Stimulated activated memory B cell treated with anti-CD40 and anti-IgM and Interleukin-4, amounts not matched to agents 10 μg/mL and 1 μg/mL and 100 μg/mL, for 72 hours (primary cell): ENCODE measurements at regions not wholly inside any gene's neighbourhood (a gene's known extent, or its start where the extent isn't known, plus 50 kb on each side); places are given as distances from the start of the nearest gene placed in this dataset.

Experiments used
- ATAC-seq: fragments of 150-1000 bp; cut with Tn5 transposase; 2 replicates; pipeline ENCODE4 v1.10.0; 2021
- H3K27ac Mint-ChIP-seq: one replicate; pipeline ENCODE4 v1.8.0; 2022; ENCODE audit warnings: mild to moderate bottlenecking, mixed read lengths
- H3K27me3 Mint-ChIP-seq: one replicate; pipeline ENCODE4 v1.8.0; 2022; ENCODE audit warnings: mixed read lengths
- H3K36me3 Mint-ChIP-seq: one replicate; pipeline ENCODE4 v1.8.0; 2022; ENCODE audit warnings: mixed read lengths
- H3K4me1 Mint-ChIP-seq: one replicate; pipeline ENCODE4 v1.8.0; 2022; ENCODE audit warnings: mixed read lengths
- H3K4me3 Mint-ChIP-seq: one replicate; pipeline ENCODE4 v1.8.0; 2022; ENCODE audit warnings: mild to moderate bottlenecking, moderate library complexity, mixed read lengths
- H3K9me3 Mint-ChIP-seq: one replicate; pipeline ENCODE4 v1.8.0; 2022; ENCODE audit warnings: mixed read lengths

DNA sequence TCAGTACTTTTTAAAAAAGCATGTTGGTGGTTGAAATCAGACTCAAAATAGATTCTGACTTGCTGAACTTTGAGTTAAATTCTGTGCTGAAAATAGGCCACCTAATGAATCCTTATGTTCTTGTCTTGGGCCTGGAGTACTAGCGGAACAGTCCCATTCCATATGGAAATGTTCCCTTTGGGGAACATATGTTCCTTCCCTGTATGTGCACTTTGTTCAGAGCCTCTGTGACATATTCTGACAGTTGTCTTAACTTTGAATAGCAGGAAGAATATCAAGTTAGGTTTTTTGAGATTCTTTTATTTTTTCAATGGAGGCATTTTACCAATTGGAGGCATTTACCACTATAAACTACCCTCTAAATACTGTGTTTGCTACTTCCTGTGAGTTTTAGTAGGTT is 1667.8 kb downstream of the PLA2G4A start:
- Mint-ChIP-seq H3K4me3 (no peak overlapping the region), H3K36me3 (no peaks in the 10 kb centered on the region), H3K9me3 (peaks cover 5% of the 10 kb centered on the region), H3K27ac (no peak overlapping the region), H3K27me3 (no peaks in the 10 kb centered on the region), H3K4me1 (no peaks in the 10 kb centered on the region)
- ATAC-seq: no peak

DNA sequence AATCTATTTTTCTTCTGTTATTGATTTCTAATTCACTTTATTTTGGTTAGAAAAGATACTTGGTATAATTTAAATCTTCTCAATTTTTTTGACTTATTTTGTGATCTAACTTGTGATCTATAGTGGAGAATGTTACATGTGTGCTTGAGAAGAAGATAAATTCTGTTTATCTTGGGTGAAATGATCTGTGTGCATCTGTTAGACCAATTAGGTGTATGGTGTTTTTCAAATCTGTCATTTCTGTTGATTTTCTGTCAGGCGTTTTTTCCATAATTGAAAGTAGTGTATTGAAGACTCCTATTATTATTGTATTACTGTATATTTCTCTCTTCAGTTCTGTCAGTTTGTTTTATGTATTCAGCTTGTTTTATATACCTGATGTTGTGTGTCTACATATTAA is 1668.3 kb downstream of the PLA2G4A start:
- no peaks in the 10 kb centered on the region for H3K36me3 Mint-ChIP-seq
- no peak overlapping the region for H3K27ac Mint-ChIP-seq
- no peak for ATAC-seq
- H3K9me3 Mint-ChIP-seq: peaks cover 5% of the 10 kb centered on the region
- H3K27me3 Mint-ChIP-seq: no peaks in the 10 kb centered on the region
- H3K4me3 Mint-ChIP-seq: no peak overlapping the region
- H3K4me1 Mint-ChIP-seq: no peaks in the 10 kb centered on the region

DNA sequence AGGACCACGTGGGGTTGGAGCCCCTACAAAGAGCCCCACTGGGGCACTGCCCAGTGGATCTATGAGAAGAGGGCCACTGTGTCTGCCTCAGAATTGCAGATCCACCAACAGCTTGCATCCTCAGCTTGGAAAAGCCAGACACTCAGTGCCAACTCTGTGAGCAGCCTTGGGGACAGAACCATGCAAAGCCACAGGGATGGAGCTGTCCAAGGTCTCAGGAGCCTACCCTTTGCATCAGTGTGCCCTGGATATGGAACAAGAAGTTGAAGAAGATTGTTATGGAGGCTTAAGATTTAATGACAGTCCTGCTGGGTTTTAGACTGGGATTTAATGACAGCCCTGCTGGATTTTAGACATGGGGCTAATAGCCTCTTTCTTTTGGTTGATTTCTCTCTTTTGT is 1670.9 kb downstream of the PLA2G4A start:
- Mint-ChIP-seq H3K4me1 (no peaks in the 10 kb centered on the region), H3K27ac (no peak overlapping the region), H3K4me3 (no peak overlapping the region), H3K36me3 (no peaks in the 10 kb centered on the region), H3K27me3 (no peaks in the 10 kb centered on the region), H3K9me3 (peaks cover 5% of the 10 kb centered on the region)
- no peak for ATAC-seq

DNA sequence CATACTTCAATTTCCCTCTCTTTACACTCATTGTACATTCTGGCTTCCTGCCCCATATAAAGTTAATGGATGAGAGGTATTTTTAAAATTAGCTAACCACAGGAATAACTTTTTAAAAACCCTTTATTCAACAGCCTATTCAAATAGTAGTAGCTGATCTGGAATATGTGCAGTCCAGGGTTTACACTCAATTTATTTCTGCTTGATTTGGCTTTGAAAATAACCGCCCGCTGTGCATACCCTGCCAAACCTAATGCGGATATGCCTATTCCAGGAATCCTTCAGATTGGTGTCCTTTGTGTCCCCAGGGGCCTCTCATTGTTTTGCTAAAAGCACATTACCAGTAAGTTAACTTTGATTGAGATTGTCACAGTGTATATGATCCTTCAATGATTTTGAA is 1686.2 kb downstream of the PLA2G4A start:
- Mint-ChIP-seq H3K36me3 (no peaks in the 10 kb centered on the region), H3K27me3 (no peaks in the 10 kb centered on the region), H3K27ac (no peak overlapping the region), H3K4me3 (no peak overlapping the region), H3K4me1 (no peaks in the 10 kb centered on the region), H3K9me3 (no peaks in the 10 kb centered on the region)
- ATAC-seq: no peak

DNA sequence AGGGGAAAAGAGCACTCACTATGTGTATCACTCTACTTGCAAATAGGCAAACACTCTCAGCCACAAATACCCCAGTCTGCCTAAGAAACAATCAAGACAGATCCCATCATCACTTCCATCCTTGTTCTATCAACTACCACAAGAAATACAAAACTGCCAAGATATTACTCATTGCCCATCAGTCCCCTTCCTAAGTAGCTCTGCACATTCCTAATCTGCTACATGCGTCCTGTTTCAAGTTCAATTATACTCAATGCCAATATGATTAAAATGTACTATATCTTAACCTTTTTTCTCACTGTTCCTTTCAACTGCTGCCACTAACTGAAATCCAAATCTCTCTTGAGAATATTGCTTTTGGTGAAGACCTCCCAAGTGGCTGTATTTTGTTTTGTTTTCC is 1688.4 kb downstream of the PLA2G4A start:
- Mint-ChIP-seq H3K27ac (no peak overlapping the region), H3K4me1 (no peaks in the 10 kb centered on the region), H3K9me3 (peaks cover 2% of the 10 kb centered on the region)

DNA sequence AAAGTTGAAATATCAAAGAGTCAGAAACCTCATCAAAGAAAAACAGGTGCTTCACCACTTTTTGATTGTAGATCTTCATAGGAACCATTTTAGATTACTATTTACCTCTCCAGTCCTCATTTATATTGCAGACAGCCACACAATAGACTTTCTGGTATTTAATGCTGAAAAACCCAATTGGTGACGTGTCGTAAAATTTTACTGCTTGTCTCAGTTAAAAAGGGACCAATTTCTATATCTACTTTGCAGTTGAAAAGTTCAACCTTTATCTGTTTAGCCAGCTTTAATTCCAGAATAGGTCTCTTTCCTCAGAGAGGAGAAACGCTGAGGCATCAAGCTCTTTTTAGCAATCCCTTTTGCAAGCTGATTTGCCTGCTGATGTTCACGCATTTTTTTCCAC is 1722.4 kb downstream of the PLA2G4A start:
- Mint-ChIP-seq H3K27me3 (no peaks in the 10 kb centered on the region), H3K27ac (no peak overlapping the region), H3K4me3 (no peak overlapping the region), H3K36me3 (no peaks in the 10 kb centered on the region), H3K4me1 (no peaks in the 10 kb centered on the region), H3K9me3 (peaks cover 3% of the 10 kb centered on the region)
- ATAC-seq: no peak

More for the DNA sequence above, 1688.4 kb downstream of the PLA2G4A start:
- no peaks in the 10 kb centered on the region for H3K36me3 Mint-ChIP-seq
- no peak overlapping the region for H3K4me3 Mint-ChIP-seq
- no peaks in the 10 kb centered on the region for H3K27me3 Mint-ChIP-seq
- ATAC-seq: no peak

DNA sequence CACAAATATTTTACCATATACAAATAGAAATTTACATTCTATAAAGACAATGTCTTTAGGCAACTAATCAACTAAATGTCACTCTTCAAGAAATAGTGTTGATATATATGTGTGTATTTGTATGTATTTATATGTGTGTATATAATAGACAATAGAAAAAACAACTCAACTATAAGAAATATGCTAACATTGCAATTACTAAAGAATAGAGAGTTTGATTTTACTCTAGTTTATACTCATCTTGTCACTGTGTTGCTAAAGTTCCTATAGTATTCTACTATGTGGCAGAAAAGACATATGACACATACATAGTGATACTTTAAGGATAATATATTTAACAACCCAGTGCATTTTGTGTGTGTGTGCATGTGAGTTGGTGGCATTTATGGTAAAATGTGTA is 1728.3 kb downstream of the PLA2G4A start:
- Mint-ChIP-seq H3K4me3 (no peak overlapping the region), H3K27me3 (no peaks in the 10 kb centered on the region), H3K36me3 (no peaks in the 10 kb centered on the region), H3K4me1 (no peaks in the 10 kb centered on the region), H3K9me3 (peaks cover 2% of the 10 kb centered on the region), H3K27ac (no peak overlapping the region)
- ATAC-seq: no peak

DNA sequence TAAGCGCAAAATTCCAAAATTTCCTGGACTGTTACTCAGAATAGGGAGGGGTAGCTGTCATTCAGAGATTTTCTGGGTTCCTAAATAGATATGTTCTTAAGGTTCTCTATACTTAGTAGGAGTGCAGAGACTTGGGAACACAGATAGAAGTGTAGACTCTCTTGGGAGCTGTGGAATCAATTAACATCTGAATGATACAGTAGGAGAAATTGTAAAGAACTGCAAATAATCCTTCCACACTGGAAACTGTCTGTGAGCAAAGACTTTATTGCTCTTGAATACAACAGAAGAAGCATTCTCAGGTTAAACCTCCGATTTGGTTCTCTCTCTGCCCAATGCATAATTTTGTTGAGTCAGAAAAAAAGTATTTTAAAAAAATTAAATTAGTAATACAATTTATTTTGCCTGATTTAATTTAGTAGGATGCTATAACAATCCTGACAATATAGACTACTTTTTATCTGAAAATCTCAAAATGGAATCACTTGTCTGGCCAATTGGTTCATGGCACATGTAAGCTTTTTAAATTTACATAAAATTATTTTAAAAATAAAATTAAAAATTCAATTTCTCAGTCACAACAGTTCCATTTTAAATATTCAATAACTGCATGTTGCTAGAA is 1754.3 kb downstream of the PLA2G4A start:
- Mint-ChIP-seq H3K27me3 (no peaks in the 10 kb centered on the region), H3K4me3 (no peak overlapping the region), H3K9me3 (no peaks in the 10 kb centered on the region), H3K4me1 (no peaks in the 10 kb centered on the region), H3K36me3 (no peaks in the 10 kb centered on the region), H3K27ac (no peak overlapping the region)
- no peak for ATAC-seq

DNA sequence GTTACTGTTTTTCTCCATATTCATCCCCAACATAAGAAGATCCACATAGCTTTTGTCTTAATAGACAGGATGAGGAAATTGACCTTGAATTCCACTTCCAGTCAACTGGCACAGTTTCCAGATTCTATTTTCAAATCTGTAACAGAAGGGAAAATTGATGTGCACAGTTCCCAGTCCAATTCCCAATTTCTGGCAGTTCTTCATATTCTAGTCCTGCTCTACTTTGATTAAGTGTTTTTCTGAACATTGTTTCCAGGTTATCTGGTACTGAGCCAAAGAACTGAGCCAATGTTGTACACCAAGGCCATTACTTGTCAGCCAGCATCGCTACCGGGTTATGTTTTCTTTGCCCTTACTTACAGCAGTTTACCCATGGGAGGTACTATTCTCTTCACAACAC is 1755.4 kb downstream of the PLA2G4A start:
- H3K9me3 Mint-ChIP-seq: no peaks in the 10 kb centered on the region
- H3K4me1 Mint-ChIP-seq: no peaks in the 10 kb centered on the region
- H3K27me3 Mint-ChIP-seq: no peaks in the 10 kb centered on the region
- H3K36me3 Mint-ChIP-seq: no peaks in the 10 kb centered on the region
- no peak overlapping the region for H3K4me3 Mint-ChIP-seq
- H3K27ac Mint-ChIP-seq: no peak overlapping the region
- ATAC-seq: no peak

DNA sequence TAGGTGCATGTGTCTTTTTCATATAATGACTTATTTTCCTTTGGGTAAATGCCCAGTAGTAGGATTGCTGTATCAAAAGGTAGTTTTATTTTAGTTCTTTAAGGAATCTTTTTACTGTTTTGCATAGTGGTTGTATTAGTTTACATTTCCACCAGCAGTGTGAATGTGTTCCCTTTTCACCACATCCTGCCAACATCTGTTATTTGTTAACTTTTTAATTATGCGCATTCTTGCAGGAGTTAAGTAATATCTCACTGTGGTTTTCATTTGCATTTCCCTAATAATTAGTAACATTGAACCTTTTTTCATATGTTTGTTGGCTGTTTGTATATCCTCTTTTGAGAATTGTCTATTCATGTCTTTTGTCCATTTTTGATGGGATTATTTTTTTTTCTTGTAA is 1761.9 kb downstream of the PLA2G4A start:
- no peak for ATAC-seq
- Mint-ChIP-seq H3K27ac (no peak overlapping the region), H3K4me3 (no peak overlapping the region), H3K36me3 (no peaks in the 10 kb centered on the region), H3K27me3 (no peaks in the 10 kb centered on the region), H3K9me3 (peaks cover 6% of the 10 kb centered on the region), H3K4me1 (no peaks in the 10 kb centered on the region)

DNA sequence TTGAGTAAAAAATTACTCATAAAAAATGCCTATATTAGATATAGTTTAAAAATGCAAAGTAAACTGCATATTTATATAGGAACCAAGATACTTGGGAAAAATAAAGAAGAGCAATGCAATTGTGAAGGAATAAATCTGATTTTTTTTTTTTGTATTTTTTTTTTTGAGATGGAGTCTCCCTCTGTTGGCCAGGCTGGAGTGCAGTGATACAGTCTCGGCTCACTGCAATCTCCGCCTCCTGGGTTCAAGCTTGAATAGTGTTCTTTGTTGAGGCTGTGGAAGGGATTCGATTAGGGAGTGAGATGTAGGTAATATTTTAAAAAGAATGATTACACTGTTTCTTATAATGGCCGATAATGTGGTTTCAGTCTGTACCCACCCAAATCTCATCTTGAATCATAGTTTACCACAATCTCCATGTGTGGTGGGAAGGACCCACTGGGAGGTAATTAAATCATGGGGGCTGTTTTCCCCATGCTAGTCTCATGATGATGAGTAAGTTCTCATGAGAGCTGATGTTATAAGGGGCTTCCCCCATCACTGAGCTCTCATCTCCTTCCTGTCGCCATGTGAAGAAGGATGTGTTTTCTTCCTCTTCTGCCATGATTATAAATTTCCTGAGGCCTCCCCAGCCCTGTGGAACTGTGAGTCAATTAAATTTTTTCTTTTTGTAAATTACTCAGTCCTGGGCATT is 1765.9 kb downstream of the PLA2G4A start:
- Mint-ChIP-seq H3K4me1 (no peaks in the 10 kb centered on the region), H3K4me3 (no peak overlapping the region)

DNA sequence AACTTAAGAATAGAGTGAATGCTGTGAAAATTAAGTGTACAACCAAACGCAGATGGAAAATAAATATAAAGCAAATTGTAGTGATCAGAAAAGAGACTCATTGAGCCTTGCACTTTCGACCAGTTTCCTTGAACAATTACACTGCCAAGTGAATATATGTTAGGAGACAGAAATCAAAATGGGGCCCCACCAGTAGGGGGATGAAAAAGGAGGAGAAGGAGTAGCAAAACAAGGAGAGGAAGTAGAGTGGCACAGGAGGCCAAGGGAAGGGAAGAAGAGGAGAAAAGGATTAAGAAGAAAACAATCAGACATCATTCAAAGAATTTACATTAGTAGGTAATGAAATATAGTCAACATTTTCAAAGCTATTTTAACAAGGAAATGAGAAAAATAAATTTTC is 1770.6 kb downstream of the PLA2G4A start:
- no peak for ATAC-seq
- H3K9me3 Mint-ChIP-seq: peaks cover 2% of the 10 kb centered on the region
- no peaks in the 10 kb centered on the region for H3K36me3 Mint-ChIP-seq
- H3K4me1 Mint-ChIP-seq: no peaks in the 10 kb centered on the region
- H3K4me3 Mint-ChIP-seq: no peak overlapping the region
- H3K27ac Mint-ChIP-seq: no peak overlapping the region
- H3K27me3 Mint-ChIP-seq: no peaks in the 10 kb centered on the region

More for the DNA sequence above, 1765.9 kb downstream of the PLA2G4A start:
- no peaks in the 10 kb centered on the region for H3K27me3 Mint-ChIP-seq
- H3K27ac Mint-ChIP-seq: no peak overlapping the region
- H3K9me3 Mint-ChIP-seq: peaks cover 8% of the 10 kb centered on the region
- ATAC-seq: no peak
- no peaks in the 10 kb centered on the region for H3K36me3 Mint-ChIP-seq

DNA sequence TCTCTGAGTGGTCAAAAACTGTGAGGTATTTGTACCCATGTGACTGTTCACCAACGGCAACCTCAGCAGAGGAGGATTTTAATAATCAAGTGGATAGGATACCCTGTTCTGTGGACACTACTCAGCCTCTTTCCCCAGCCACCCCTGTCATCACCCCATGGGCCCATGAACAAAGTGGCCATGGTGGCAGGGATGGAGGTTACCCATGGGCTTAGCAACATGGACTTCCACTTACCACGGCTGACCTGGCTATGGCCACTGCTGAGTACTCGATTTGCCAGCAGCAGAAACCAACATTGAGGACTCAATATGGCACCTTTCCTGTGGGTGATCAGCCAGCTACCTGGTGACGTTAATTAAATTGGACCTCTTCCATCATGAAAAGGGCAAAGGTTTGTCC is 1782.7 kb downstream of the PLA2G4A start:
- Mint-ChIP-seq H3K27me3 (no peaks in the 10 kb centered on the region), H3K4me1 (no peaks in the 10 kb centered on the region), H3K36me3 (no peaks in the 10 kb centered on the region), H3K27ac (no peak overlapping the region), H3K4me3 (no peak overlapping the region), H3K9me3 (no peaks in the 10 kb centered on the region)
- ATAC-seq: no peak

DNA sequence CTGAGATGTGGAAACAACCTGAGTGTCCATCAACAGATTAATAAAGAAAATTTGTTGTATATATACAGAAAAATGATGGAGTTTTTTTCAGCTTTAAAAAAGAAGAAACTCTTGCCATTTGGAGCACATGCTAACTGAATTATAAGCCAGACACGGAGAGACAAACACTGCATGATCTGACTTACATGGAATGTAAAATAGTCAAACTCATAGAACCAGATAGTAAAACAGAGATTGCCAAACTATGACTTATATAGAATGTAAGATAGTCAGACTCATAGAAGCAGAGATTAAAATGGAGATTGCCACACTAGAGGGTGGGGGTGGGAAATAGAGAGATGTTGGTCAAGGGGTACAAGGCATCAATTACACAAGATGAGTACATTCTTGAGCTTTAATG is 1786.6 kb downstream of the PLA2G4A start:
- no peaks in the 10 kb centered on the region for H3K4me1 Mint-ChIP-seq
- no peaks in the 10 kb centered on the region for H3K9me3 Mint-ChIP-seq
- ATAC-seq: no peak
- H3K36me3 Mint-ChIP-seq: no peaks in the 10 kb centered on the region
- H3K27ac Mint-ChIP-seq: no peak overlapping the region
- H3K4me3 Mint-ChIP-seq: no peak overlapping the region
- no peaks in the 10 kb centered on the region for H3K27me3 Mint-ChIP-seq

DNA sequence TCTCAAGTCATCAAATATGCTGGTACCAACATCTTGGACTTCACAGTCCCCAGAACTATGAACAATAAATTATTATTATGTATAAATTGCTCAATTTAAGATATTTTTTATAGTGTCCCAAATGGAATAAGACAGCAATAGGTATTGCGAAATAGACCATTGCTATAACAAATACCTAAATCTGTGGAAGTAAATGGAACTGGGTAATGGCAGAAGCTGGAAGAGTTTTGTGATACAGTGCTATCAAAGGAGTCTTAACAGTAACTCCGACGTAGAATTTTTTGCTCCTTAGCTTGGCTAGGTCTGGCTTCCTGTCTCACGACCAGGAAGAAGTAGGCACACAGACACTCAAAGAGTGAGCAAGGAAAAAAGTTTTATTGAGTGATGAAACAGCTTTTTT is 1791.5 kb downstream of the PLA2G4A start:
- Mint-ChIP-seq H3K27ac (no peak overlapping the region), H3K27me3 (no peaks in the 10 kb centered on the region), H3K36me3 (no peaks in the 10 kb centered on the region), H3K4me1 (no peaks in the 10 kb centered on the region), H3K4me3 (no peak overlapping the region), H3K9me3 (peaks cover 5% of the 10 kb centered on the region)
- no peak for ATAC-seq

DNA sequence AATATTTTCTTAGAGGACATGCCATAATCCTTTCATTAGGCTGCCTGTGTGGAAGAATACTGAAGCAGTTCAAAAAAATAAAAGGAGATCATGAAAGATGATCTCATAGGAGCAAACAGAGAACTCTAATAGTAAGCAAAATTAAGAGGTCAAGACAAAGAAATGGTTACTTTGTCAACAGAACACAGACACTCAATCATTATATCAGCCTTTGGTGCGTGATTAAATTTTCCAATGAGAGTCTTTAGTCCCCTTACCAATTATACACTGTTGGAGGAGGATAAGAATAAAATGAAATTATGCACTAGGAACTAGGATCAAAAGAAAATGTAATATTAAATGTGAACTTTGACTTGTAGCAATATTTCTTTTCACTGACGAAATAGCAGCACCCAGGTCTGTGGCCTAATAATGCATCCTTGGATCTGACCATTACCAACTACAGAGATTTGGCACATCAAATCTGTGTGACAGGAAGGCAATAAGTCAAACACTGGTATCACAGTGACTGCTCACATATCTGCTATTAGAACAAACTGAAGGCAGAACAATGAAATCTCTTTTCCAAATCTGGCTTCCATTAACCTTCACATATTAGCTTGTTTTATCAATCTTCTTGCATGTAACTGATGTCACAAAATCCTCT is 1812.9 kb downstream of the PLA2G4A start:
- Mint-ChIP-seq H3K4me3 (no peak overlapping the region), H3K27ac (no peak overlapping the region), H3K36me3 (no peaks in the 10 kb centered on the region), H3K9me3 (peaks cover 2% of the 10 kb centered on the region), H3K4me1 (no peaks in the 10 kb centered on the region), H3K27me3 (no peaks in the 10 kb centered on the region)
- ATAC-seq: no peak
